Esophagus muscularis mucosa (tissue), 4 donors: ENCODE measurements at regions not wholly inside any gene's neighbourhood (a gene's known extent, or its start where the extent isn't known, plus 50 kb on each side); places are given as distances from the start of the nearest gene placed in this dataset.

ENCODE experiments used
- DNase-seq: peaks from one replicate; pipeline ENCODE4 v3.0.0-alpha.2; 2017; ENCODE audit errors: extremely low spot score
- H3K27ac ChIP-seq, 4 donors: fragments of 200-600 bp; sonication (generic); replicated peaks in 1 of 4; 1 replicate in 3 of 4; 2 replicates in 1 of 4; pipeline ENCODE4 v1.5.1; 2016 to 2019; ENCODE audit warnings: mild to moderate bottlenecking in 1 of 4
- H3K27me3 ChIP-seq, 4 donors: fragments of 200-600 bp; sonication (generic); one replicate each; pipeline versions ENCODE4 v1.5.1 to v1.6.0; 2016 to 2019
- H3K36me3 ChIP-seq, 4 donors: fragments of 200-600 bp; sonication (generic); one replicate each; pipeline ENCODE4 v1.5.1; 2016 to 2019
- H3K4me1 ChIP-seq, 4 donors: fragments of 200-600 bp; sonication (generic); one replicate each; pipeline ENCODE4 v1.5.1; 2016 to 2019
- H3K4me3 ChIP-seq, 4 donors: fragments of 200-600 bp; sonication (generic); 1 replicate in 2 of 4; 2 replicates in 2 of 4; pipeline ENCODE4 v1.5.1; 2016 to 2019; ENCODE audit warnings: mild to moderate bottlenecking in 4 of 4, moderate library complexity in 1 of 4
- H3K9me3 ChIP-seq, 4 donors: fragments of 200-600 bp; sonication (generic); 1 replicate in 3 of 4; 2 replicates in 1 of 4; pipeline ENCODE4 v1.5.1; 2016 to 2019
- CTCF ChIP-seq, 3 experiments: fragments of 200-600 bp in 2 of 3; fragments of 450-650 bp in 1 of 3; sonication (generic) in 2 of 3; IDR thresholded peaks; one replicate each; pipeline ENCODE4 v1.5.1; 2017 to 2019; ENCODE audit warnings: antibody characterized with exemption in 3 of 3, mild to moderate bottlenecking in 2 of 3, moderate library complexity in 1 of 3
- EP300 ChIP-seq: sonication (generic); formaldehyde crosslinking; IDR thresholded peaks from one replicate; pipeline ENCODE4 v1.6.1; 2017; ENCODE audit warnings: antibody characterized with exemption
- POLR2A ChIP-seq: fragments of 450-650 bp; IDR thresholded peaks from one replicate; pipeline ENCODE4 v1.6.1; 2017; ENCODE audit warnings: antibody characterized with exemption, moderate library complexity, mild to moderate bottlenecking, low read depth
- POLR2AphosphoS5 ChIP-seq, 2 donors: sonication (generic); formaldehyde crosslinking; IDR thresholded peaks; one replicate each; pipeline ENCODE4 v1.6.1; 2017; ENCODE audit warnings: antibody characterized with exemption in 2 of 2
- WGBS: methylation state at CpG from one replicate; pipeline ENCODE4 v1.1.5; 2018; 5-methylcytosine and 5-hydroxymethylcytosine counted together
- intact Hi-C: fragments of 100-400 bp; cut with DNase I; formaldehyde crosslinking; loops from one replicate; pipeline ENCODE4 v1.15.1; 2023

- H3K4me3 ChIP-seq = no peak overlapping the region
- H3K4me1 ChIP-seq = no peaks in the 10 kb centered on the region
- H3K9me3 ChIP-seq = no peaks in the 10 kb centered on the region
- intact Hi-C loops = no loop called here
- no peak overlapping the region for H3K27ac ChIP-seq
- H3K27me3 ChIP-seq = no peaks in the 10 kb centered on the region
- TF ChIP-seq POLR2A = no peak
- no peak for TF ChIP-seq EP300
- no peak for TF ChIP-seq POLR2AphosphoS5 (IDR thresholded peaks at IDR 0.05)
- TF ChIP-seq CTCF (IDR thresholded peaks at IDR 0.05) = no peak
- no peak for DNase-seq
- 91% methylated on average over 2 of the region's 2 CpGs for WGBS
- H3K36me3 ChIP-seq = no peaks in the 10 kb centered on the region
These were observed 904.2 kb downstream of the KCNT2 start for GRCh38 chr1:195704028-195704427.

- Histone ChIP-seq H3K9me3 (no peaks in the 10 kb centered on the region), H3K4me1 (no peaks in the 10 kb centered on the region), H3K36me3 (no peaks in the 10 kb centered on the region), H3K27ac (no peak overlapping the region), H3K4me3 (no peak overlapping the region), H3K27me3 (no peaks in the 10 kb centered on the region)
- TF ChIP-seq POLR2A (no peak), CTCF (IDR thresholded peaks at IDR 0.05) (no peak), EP300 (no peak), POLR2AphosphoS5 (IDR thresholded peaks at IDR 0.05) (no peak)
- WGBS = 72% methylated on average over 5 of the region's 5 CpGs
- DNase-seq = no peak
- intact Hi-C loops = no loop called here
These were observed 907.1 kb downstream of the KCNT2 start for GRCh38 chr1:195701149-195701548.

- no peaks in the 10 kb centered on the region for H3K27me3 ChIP-seq
- H3K4me1 ChIP-seq = no peaks in the 10 kb centered on the region
- no peak overlapping the region for H3K27ac ChIP-seq
- no peaks in the 10 kb centered on the region for H3K36me3 ChIP-seq
- DNase-seq = no peak
- H3K9me3 ChIP-seq = no peaks in the 10 kb centered on the region
- no peak for TF ChIP-seq POLR2A
- TF ChIP-seq CTCF (IDR thresholded peaks at IDR 0.05) = no peak
- TF ChIP-seq EP300 = no peak
- TF ChIP-seq POLR2AphosphoS5 (IDR thresholded peaks at IDR 0.05) = no peak
- WGBS = 91% methylated on average over 2 of the region's 2 CpGs
- intact Hi-C loops = no loop called here
- no peak overlapping the region for H3K4me3 ChIP-seq
These were observed 911.1 kb downstream of the KCNT2 start for GRCh38 chr1:195697130-195697529.

- no peak for DNase-seq
- H3K27ac ChIP-seq = no peak overlapping the region
- no peaks in the 10 kb centered on the region for H3K36me3 ChIP-seq
- H3K4me1 ChIP-seq = no peaks in the 10 kb centered on the region
- WGBS = 85% methylated on average over 3 of the region's 3 CpGs
- intact Hi-C loops = no loop called here
- H3K4me3 ChIP-seq = no peak overlapping the region
- H3K9me3 ChIP-seq = no peaks in the 10 kb centered on the region
- H3K27me3 ChIP-seq = no peaks in the 10 kb centered on the region
- TF ChIP-seq POLR2A (no peak), CTCF (IDR thresholded peaks at IDR 0.05) (no peak), EP300 (no peak), POLR2AphosphoS5 (IDR thresholded peaks at IDR 0.05) (no peak)
These were observed 921.5 kb downstream of the KCNT2 start for GRCh38 chr1:195686764-195687163.

- intact Hi-C loops = no loop called here
These were observed 943.6 kb downstream of the KCNT2 start for GRCh38 chr1:195664628-195665027.

More at GRCh38 chr1:195664628-195665027, 943.6 kb downstream of the KCNT2 start:
- Histone ChIP-seq H3K4me3 (no peak overlapping the region), H3K9me3 (no peaks in the 10 kb centered on the region), H3K27me3 (no peaks in the 10 kb centered on the region), H3K36me3 (no peaks in the 10 kb centered on the region), H3K27ac (no peak overlapping the region), H3K4me1 (no peaks in the 10 kb centered on the region)
- TF ChIP-seq CTCF (IDR thresholded peaks at IDR 0.05) (no peak), EP300 (no peak), POLR2AphosphoS5 (IDR thresholded peaks at IDR 0.05) (no peak), POLR2A (no peak)
- no peak for DNase-seq
- WGBS = 96% methylated on average over 1 of the region's 1 CpG
